A673 (cell line): ENCODE measurements at regions not wholly inside any gene's neighbourhood (a gene's known extent, or its start where the extent isn't known, plus 50 kb on each side); places are given as distances from the start of the nearest gene placed in this dataset.

ENCODE experiments used
- BruUV-seq: library from RNA; stranded (reverse); fragments of 400-500 nt; replicated peaks from 2 replicates; lab custom pipeline; 2021; lab: Mats Ljungman, UMichigan
- CTCF ChIA-PET: fragments of 300-600 bp; sonication (Branson Sonifier 250); formaldehyde crosslinking; loops from one replicate; lab custom pipeline; 2022; ENCODE audit warnings: antibody characterized with exemption; lab: Charles Lee
- POLR2A ChIA-PET: fragments of 300-600 bp; sonication (Branson Sonifier 250); formaldehyde crosslinking; loops from one replicate; lab custom pipeline; 2022; ENCODE audit warnings: antibody characterized with exemption; ENCODE audit not compliant: low non-redundant PET; lab: Charles Lee
- DNase-seq: peaks from one replicate; pipeline ENCODE4 v3.0.0-alpha.2; 2015; ENCODE audit warnings: low spot score
- H3K27ac ChIP-seq: fragments of 200-600 bp; sonication (generic); 2 replicates; pipeline ENCODE4 v1.5.1; 2016; ENCODE audit warnings: mixed run types, low read depth, mild to moderate bottlenecking, mixed read lengths, antibody characterized with exemption, low read length; ENCODE audit not compliant: poor library complexity, severe bottlenecking
- H3K27me3 ChIP-seq: fragments of 200-600 bp; sonication (generic); replicated peaks from 2 replicates; pipeline ENCODE4 v1.6.1; 2017; ENCODE audit warnings: mixed run types, low read depth, mild to moderate bottlenecking, mixed read lengths, antibody characterized with exemption, low read length; ENCODE audit not compliant: insufficient read depth, poor library complexity
- H3K36me3 ChIP-seq: fragments of 200-600 bp; sonication (generic); 2 replicates; pipeline ENCODE4 v1.6.1; 2016; ENCODE audit warnings: mixed run types, mild to moderate bottlenecking, mixed read lengths, antibody characterized with exemption, low read length; ENCODE audit not compliant: insufficient read depth, poor library complexity, severe bottlenecking
- H3K4me1 ChIP-seq: fragments of 200-600 bp; sonication (generic); 2 replicates; pipeline ENCODE4 v1.6.1; 2017; ENCODE audit warnings: mixed run types, mild to moderate bottlenecking, mixed read lengths, antibody characterized with exemption, low read length; ENCODE audit not compliant: insufficient read depth, poor library complexity, severe bottlenecking
- H3K4me3 ChIP-seq: fragments of 200-600 bp; sonication (generic); 2 replicates; pipeline ENCODE4 v1.5.1; 2016; ENCODE audit warnings: low read depth, mixed run types, mild to moderate bottlenecking, mixed read lengths, low read length; ENCODE audit not compliant: poor library complexity, severe bottlenecking
- H3K9me3 ChIP-seq: fragments of 200-600 bp; sonication (generic); 2 replicates; pipeline ENCODE4 v1.6.1; 2016; ENCODE audit warnings: mixed run types, low read depth, mild to moderate bottlenecking, mixed read lengths, antibody characterized with exemption, low read length; ENCODE audit not compliant: poor library complexity, severe bottlenecking
- EZH2 ChIP-seq: fragments of 200-600 bp; sonication (generic); IDR thresholded peaks from 2 replicates; pipeline ENCODE4 v1.6.1; 2017; ENCODE audit warnings: borderline replicate concordance, low read depth, mild to moderate bottlenecking, mixed read lengths, antibody characterized with exemption, low read length; ENCODE audit not compliant: poor library complexity, severe bottlenecking
- intact Hi-C: fragments of 100-400 bp; cut with micrococcal nuclease; formaldehyde crosslinking; loops from one replicate; pipeline ENCODE4 v1.10.0; 2022; ENCODE audit not compliant: unreplicated experiment
- TF ChIP-seq, protein P1 (sequence below): fragments of 300-800, 200-600 bp; sonication (generic); conservative IDR thresholded peaks from 2 replicates; pipeline ENCODE4 v1.5.1; 2017; ENCODE audit warnings: low read depth, mild to moderate bottlenecking, antibody characterized with exemption, low read length, moderate library complexity, mixed read lengths

DNA sequence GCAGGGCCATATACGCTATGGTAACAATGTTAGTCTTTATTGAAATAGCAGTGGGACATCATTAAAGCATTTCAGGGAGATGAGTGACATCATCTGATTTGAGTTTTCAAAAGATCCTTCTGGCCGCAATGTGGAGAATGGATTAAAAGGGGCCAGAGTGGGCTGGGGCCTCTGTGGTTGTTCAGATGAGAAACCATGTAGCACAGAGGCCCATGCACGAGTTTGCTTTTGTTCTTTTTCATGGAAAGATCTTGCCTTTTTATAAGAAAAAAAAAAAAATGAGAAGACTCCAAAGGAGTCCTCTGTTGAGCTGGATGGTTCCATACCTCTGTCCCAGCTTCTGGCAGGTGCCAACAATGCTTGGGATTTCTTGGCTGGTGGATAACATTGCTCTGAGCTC is 173.5 kb upstream of the SPRY4 start:
- intact Hi-C loops: no loop called here
- DNase-seq: no peak
- POLR2A ChIA-PET: interaction anchor here (0.7 kb wide), 1 partner anchor 141 kb away, joined by 8 read pairs; no protein-coding TSS in a partner anchor
- no peaks in the 10 kb centered on the region for H3K27me3 ChIP-seq
- CTCF ChIA-PET: no interaction called here
- no TSS peak for BruUV-seq
- peaks cover 5% of the 10 kb centered on the region for H3K4me1 ChIP-seq
- H3K36me3 ChIP-seq: no peaks in the 10 kb centered on the region
- H3K9me3 ChIP-seq: no peaks in the 10 kb centered on the region
- H3K27ac ChIP-seq: no peak overlapping the region
- TF ChIP-seq EZH2: no peak
- TF ChIP-seq, protein P1, sequence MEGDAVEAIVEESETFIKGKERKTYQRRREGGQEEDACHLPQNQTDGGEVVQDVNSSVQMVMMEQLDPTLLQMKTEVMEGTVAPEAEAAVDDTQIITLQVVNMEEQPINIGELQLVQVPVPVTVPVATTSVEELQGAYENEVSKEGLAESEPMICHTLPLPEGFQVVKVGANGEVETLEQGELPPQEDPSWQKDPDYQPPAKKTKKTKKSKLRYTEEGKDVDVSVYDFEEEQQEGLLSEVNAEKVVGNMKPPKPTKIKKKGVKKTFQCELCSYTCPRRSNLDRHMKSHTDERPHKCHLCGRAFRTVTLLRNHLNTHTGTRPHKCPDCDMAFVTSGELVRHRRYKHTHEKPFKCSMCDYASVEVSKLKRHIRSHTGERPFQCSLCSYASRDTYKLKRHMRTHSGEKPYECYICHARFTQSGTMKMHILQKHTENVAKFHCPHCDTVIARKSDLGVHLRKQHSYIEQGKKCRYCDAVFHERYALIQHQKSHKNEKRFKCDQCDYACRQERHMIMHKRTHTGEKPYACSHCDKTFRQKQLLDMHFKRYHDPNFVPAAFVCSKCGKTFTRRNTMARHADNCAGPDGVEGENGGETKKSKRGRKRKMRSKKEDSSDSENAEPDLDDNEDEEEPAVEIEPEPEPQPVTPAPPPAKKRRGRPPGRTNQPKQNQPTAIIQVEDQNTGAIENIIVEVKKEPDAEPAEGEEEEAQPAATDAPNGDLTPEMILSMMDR: no peak
- H3K4me3 ChIP-seq: no peak overlapping the region

DNA sequence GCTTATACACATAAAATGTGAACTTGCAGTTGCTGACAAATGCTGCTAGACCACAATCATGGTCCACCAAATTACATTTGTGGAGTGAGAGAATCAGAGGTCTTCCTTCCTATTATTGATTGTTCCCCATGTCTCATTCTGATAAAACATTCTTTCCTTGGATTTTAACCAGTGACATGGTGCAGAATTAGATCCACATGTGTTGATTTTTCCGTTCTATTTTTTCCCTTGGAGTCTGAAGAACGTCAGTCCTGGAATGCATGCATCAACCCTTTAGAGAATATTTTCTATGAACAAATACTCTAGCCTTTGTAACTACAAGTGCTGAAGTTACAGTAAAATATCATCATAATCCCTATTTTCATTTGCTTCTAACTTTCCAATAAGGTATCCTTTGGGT is 170.7 kb upstream of the SPRY4 start:
- H3K36me3 ChIP-seq: no peaks in the 10 kb centered on the region
- BruUV-seq: no TSS peak
- H3K4me1 ChIP-seq: peaks cover 32% of the 10 kb centered on the region
- CTCF ChIA-PET: no interaction called here
- H3K27ac ChIP-seq: no peak overlapping the region
- H3K4me3 ChIP-seq: no peak overlapping the region
- POLR2A ChIA-PET: no interaction called here
- TF ChIP-seq EZH2: no peak
- TF ChIP-seq, protein P1: no peak
- no peaks in the 10 kb centered on the region for H3K27me3 ChIP-seq
- no peaks in the 10 kb centered on the region for H3K9me3 ChIP-seq
- DNase-seq: no peak
- intact Hi-C loops: no loop called here

DNA sequence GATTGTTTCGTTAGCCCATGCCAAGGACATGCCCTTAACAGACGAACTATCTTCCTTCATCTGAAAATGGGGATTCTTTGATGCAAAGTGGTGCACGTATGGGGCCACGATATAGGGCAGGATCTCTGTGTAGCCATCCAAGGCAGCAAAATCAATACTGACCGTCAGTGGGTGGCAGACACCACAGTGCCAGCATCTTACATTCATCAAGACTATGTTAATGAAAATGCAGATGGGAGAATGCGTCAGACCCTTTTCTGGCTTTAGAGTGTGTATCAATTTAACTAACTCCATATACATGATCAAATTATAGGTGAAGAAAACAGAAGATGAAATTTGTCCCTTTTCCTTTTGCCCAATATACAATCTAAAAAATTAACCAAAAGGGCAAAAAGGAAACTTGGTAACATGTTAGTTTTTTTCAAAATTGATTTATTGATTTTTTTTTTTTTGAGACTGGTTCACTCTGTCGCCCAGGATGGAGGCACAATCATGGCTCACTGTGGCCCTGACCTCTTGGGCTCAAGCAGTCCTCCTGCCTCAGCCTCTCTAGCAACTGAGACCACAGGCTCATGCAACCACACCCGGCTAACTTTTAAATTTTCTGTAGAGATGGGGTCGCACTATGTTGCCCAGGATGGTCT is 169.2 kb upstream of the SPRY4 start:
- H3K9me3 ChIP-seq: no peaks in the 10 kb centered on the region
- H3K4me3 ChIP-seq: no peak overlapping the region
- no peaks in the 10 kb centered on the region for H3K27me3 ChIP-seq
- TF ChIP-seq, protein P1: no peak
- TF ChIP-seq EZH2: no peak
- H3K4me1 ChIP-seq: peaks cover 44% of the 10 kb centered on the region
- ChIA-PET CTCF (no interaction called here), POLR2A (no interaction called here)
- BruUV-seq: no TSS peak
- intact Hi-C loops: no loop called here
- no peak overlapping the region for H3K27ac ChIP-seq
- no peak for DNase-seq
- H3K36me3 ChIP-seq: no peaks in the 10 kb centered on the region
